Lung (tissue), 11 donors: ENCODE measurements at regions not wholly inside any gene's neighbourhood (a gene's known extent, or its start where the extent isn't known, plus 50 kb on each side); places are given as distances from the start of the nearest gene placed in this dataset.
A peak's percentile ranks its signal among the peaks of the same experiment; 100 is the strongest.

Source experiments
- ATAC-seq: fragments of 200-7000 bp; cut with Tn5 transposase; one replicate; pipeline ENCODE4 v1.9.1; 2020; ENCODE audit warnings: moderate number of reproducible peaks; ENCODE audit not compliant: insufficient read depth, low FRiP score
- DNase-seq, 3 donors: peaks; one replicate each; pipeline ENCODE4 v3.0.0-alpha.2; 2013 to 2017
- H3K27ac ChIP-seq, 2 donors: one replicate each; pipeline ENCODE4 v1.5.1; 2013; ENCODE audit warnings: mild to moderate bottlenecking in 2 of 2, moderate library complexity in 2 of 2, control low read depth in 1 of 2, inconsistent platforms in 1 of 2, low read depth in 1 of 2, low read length in 1 of 2
- H3K27me3 ChIP-seq, 3 donors: one replicate each; pipeline ENCODE4 v1.5.1; 2013; ENCODE audit warnings: low read length in 2 of 3; ENCODE audit not compliant: control insufficient read depth in 3 of 3, insufficient read depth in 3 of 3
- H3K36me3 ChIP-seq, 4 donors: one replicate each; pipeline ENCODE4 v1.5.1; 2013; ENCODE audit warnings: low read length in 4 of 4, mild to moderate bottlenecking in 1 of 4, moderate library complexity in 1 of 4; ENCODE audit not compliant: control insufficient read depth in 4 of 4, insufficient read depth in 4 of 4
- H3K4me1 ChIP-seq, 5 donors: one replicate each; pipeline ENCODE4 v1.5.1; 2013; ENCODE audit warnings: low read length in 5 of 5, mild to moderate bottlenecking in 2 of 5, moderate library complexity in 1 of 5; ENCODE audit not compliant: control insufficient read depth in 5 of 5, insufficient read depth in 5 of 5
- H3K4me3 ChIP-seq: one replicate; pipeline ENCODE4 v1.5.1; 2013; ENCODE audit warnings: mild to moderate bottlenecking, control low read depth, moderate library complexity
- H3K9ac ChIP-seq, 2 donors: one replicate each; pipeline ENCODE4 v1.5.1; 2013; ENCODE audit warnings: low read length in 2 of 2, control low read depth in 1 of 2; ENCODE audit not compliant: insufficient read depth in 1 of 2
- H3K9me3 ChIP-seq, 4 donors: one replicate each; pipeline ENCODE4 v1.5.1; 2013; ENCODE audit warnings: low read length in 3 of 4, mild to moderate bottlenecking in 1 of 4, moderate library complexity in 1 of 4; ENCODE audit not compliant: control insufficient read depth in 4 of 4, insufficient read depth in 3 of 4
- WGBS, 2 donors: extraction: QIAGEN DNeasy Blood & Tissue Kit; methylation state at CpG; one replicate each; pipeline ENCODE4 v1.1.7; 2013; 5-methylcytosine and 5-hydroxymethylcytosine counted together
- TF ChIP-seq, protein P1 (sequence below): IDR thresholded peaks from 2 replicates; pipeline ENCODE4 v1.5.1; 2012; ENCODE audit warnings: mild to moderate bottlenecking; ENCODE audit errors: control extremely low read depth, extremely low read depth
- donor health status: control.
- donor health status: control.
- donor health status: Bipolar disorder and iron deficiency.
- donor health status: healthy.
- donor health status: DM: yes; HTN: yes; CAD: no.

GRCh38 chr11:134749040-134749839 lies 337.2 kb upstream of the B3GAT1 start:
- DNase-seq = peak in 1 of 3 donors; percentile 22
- TF ChIP-seq, protein P1, sequence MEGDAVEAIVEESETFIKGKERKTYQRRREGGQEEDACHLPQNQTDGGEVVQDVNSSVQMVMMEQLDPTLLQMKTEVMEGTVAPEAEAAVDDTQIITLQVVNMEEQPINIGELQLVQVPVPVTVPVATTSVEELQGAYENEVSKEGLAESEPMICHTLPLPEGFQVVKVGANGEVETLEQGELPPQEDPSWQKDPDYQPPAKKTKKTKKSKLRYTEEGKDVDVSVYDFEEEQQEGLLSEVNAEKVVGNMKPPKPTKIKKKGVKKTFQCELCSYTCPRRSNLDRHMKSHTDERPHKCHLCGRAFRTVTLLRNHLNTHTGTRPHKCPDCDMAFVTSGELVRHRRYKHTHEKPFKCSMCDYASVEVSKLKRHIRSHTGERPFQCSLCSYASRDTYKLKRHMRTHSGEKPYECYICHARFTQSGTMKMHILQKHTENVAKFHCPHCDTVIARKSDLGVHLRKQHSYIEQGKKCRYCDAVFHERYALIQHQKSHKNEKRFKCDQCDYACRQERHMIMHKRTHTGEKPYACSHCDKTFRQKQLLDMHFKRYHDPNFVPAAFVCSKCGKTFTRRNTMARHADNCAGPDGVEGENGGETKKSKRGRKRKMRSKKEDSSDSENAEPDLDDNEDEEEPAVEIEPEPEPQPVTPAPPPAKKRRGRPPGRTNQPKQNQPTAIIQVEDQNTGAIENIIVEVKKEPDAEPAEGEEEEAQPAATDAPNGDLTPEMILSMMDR = no peak

DNA sequence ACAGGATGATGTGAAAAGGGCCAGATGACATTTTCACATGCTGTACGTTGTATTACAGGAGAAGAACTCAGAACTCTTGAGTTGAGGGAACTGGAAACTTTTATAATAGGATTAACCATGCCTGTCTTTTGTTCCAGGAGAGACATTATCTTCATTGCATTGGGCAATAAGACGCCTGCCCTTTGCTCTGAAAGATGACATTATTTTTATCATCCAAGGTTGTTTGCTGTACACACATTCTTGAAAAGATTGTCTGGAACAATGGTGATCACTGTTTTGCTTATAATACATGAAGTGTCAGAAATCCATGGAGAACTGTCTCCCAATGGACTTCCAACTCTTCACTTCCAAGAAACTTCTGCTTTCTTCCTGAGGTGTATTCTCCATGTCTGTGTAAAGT lies 334.6 kb upstream of the B3GAT1 start:
- DNase-seq = no peak

More at GRCh38 chr11:134749040-134749839, 337.2 kb upstream of the B3GAT1 start:
- no peak overlapping the region for H3K9ac ChIP-seq
- no peak for ATAC-seq
- H3K9me3 ChIP-seq = peaks cover 0 to 5% (median 0%) of the 10 kb centered on the region in 4 donors
- 36 to 47% methylated on average over 5 of the region's 5 CpGs for WGBS, 2 donors
- no peaks in the 10 kb centered on the region for H3K4me1 ChIP-seq
- H3K27me3 ChIP-seq = peaks cover 0 to 9% (median 5%) of the 10 kb centered on the region in 3 donors
- no peak overlapping the region for H3K4me3 ChIP-seq
- no peak overlapping the region for H3K27ac ChIP-seq
- no peaks in the 10 kb centered on the region for H3K36me3 ChIP-seq

DNA sequence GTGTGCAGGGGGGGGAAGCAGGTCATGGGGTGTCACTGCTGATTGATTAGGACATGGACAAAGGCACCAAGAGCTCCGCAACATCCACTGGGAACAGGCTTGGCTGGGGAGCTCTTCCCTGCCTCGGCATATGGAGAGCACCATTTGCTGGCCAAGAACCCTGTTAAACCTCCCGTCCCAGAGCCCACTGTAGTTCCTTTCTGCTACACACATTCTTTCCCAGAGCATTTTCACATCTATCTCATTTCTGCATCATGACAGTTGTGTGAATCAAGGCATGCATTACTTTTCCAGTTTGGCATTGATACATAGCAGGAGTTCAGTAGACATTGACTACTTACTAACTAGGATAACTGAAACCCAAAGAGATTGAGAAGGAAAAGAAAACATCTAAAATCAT lies 333.4 kb upstream of the B3GAT1 start:
- DNase-seq (no peak), ATAC-seq (no peak)
- no peak overlapping the region for H3K27ac ChIP-seq
- peaks cover 0 to 6% (median 0%) of the 10 kb centered on the region in 5 donors for H3K4me1 ChIP-seq
- H3K27me3 ChIP-seq = peaks cover 0 to 6% (median 4%) of the 10 kb centered on the region in 3 donors
- peaks cover 0 to 5% (median 0%) of the 10 kb centered on the region in 4 donors for H3K9me3 ChIP-seq
- no peak overlapping the region for H3K4me3 ChIP-seq
- TF ChIP-seq, protein P1 = no peak
- no peaks in the 10 kb centered on the region for H3K36me3 ChIP-seq
- no peak overlapping the region for H3K9ac ChIP-seq
- 62 to 90% methylated on average over 3 of the region's 3 CpGs for WGBS, 2 donors

More for the DNA sequence above, 334.6 kb upstream of the B3GAT1 start:
- no peak overlapping the region for H3K9ac ChIP-seq
- TF ChIP-seq, protein P1 = no peak
- ATAC-seq = no peak
- peaks cover 0 to 3% (median 0%) of the 10 kb centered on the region in 5 donors for H3K4me1 ChIP-seq
- 84 to 85% methylated on average over 2 of the region's 2 CpGs for WGBS, 2 donors
- no peaks in the 10 kb centered on the region for H3K36me3 ChIP-seq
- peaks cover 0 to 6% (median 5%) of the 10 kb centered on the region in 3 donors for H3K27me3 ChIP-seq
- H3K27ac ChIP-seq = no peak overlapping the region
- H3K9me3 ChIP-seq = peaks cover 0 to 5% (median 0%) of the 10 kb centered on the region in 4 donors
- H3K4me3 ChIP-seq = no peak overlapping the region
